Esophagus (tissue), 2 donors: ENCODE measurements at regions not wholly inside any gene's neighbourhood (a gene's known extent, or its start where the extent isn't known, plus 50 kb on each side); places are given as distances from the start of the nearest gene placed in this dataset.

Source experiments
- H3K27ac ChIP-seq, 2 donors: one replicate each; pipeline ENCODE4 v1.5.1; 2013; ENCODE audit warnings: low read depth in 2 of 2, mild to moderate bottlenecking in 2 of 2, inconsistent platforms in 1 of 2, low read length in 1 of 2, moderate library complexity in 1 of 2
- H3K27me3 ChIP-seq, 2 donors: one replicate each; pipeline ENCODE4 v1.6.1; 2013; ENCODE audit warnings: low read length in 2 of 2, control low read depth in 1 of 2, mild to moderate bottlenecking in 1 of 2; ENCODE audit not compliant: insufficient read depth in 2 of 2, control insufficient read depth in 1 of 2
- H3K36me3 ChIP-seq, 2 donors: one replicate each; pipeline ENCODE4 v1.6.1; 2013; ENCODE audit warnings: low read length in 1 of 2; ENCODE audit not compliant: control insufficient read depth in 2 of 2, insufficient read depth in 2 of 2
- H3K4me1 ChIP-seq, 2 donors: one replicate each; pipeline ENCODE4 v1.6.1; 2013; ENCODE audit warnings: low read length in 1 of 2; ENCODE audit not compliant: control insufficient read depth in 2 of 2, insufficient read depth in 2 of 2
- H3K4me3 ChIP-seq, 2 donors: one replicate each; pipeline ENCODE4 v1.5.1; 2013; ENCODE audit warnings: low read length in 2 of 2, mild to moderate bottlenecking in 2 of 2, low read depth in 1 of 2, moderate library complexity in 1 of 2
- H3K9me3 ChIP-seq, 2 donors: one replicate each; pipeline ENCODE4 v1.6.1; 2013; ENCODE audit warnings: mild to moderate bottlenecking in 2 of 2, low read depth in 1 of 2, low read length in 1 of 2, moderate library complexity in 1 of 2; ENCODE audit not compliant: control insufficient read depth in 2 of 2, insufficient read depth in 1 of 2
- WGBS, 2 donors: extraction: QIAGEN DNeasy Blood & Tissue Kit; methylation state at CpG; one replicate each; pipeline ENCODE4 v1.1.7; 2013; 5-methylcytosine and 5-hydroxymethylcytosine counted together
- donor health status: healthy with polysubstance abuse.
- donor health status: Bipolar disorder and iron deficiency.

- Histone ChIP-seq H3K27ac (no peak overlapping the region), H3K36me3 (no peaks in the 10 kb centered on the region), H3K9me3 (peaks cover 0 to 3% of the 10 kb centered on the region in 2 donors), H3K4me1 (no peaks in the 10 kb centered on the region), H3K27me3 (no peaks in the 10 kb centered on the region), H3K4me3 (no peak overlapping the region)
- 36 to 67% methylated on average over 2 of the region's 2 CpGs for WGBS, 2 donors
Observed at GRCh38 chr6:132058975-132059374, 107.8 kb upstream of the CCN2 start.

GRCh38 chr6:132054525-132054924 lies 103.4 kb upstream of the CCN2 start:
- peaks cover 0 to 3% of the 10 kb centered on the region in 2 donors for H3K9me3 ChIP-seq
- WGBS, 2 donors = 85 to 91% methylated on average over 3 of the region's 3 CpGs
- no peaks in the 10 kb centered on the region for H3K36me3 ChIP-seq
- H3K27me3 ChIP-seq = no peaks in the 10 kb centered on the region
- H3K27ac ChIP-seq = no peak overlapping the region
- H3K4me1 ChIP-seq = no peaks in the 10 kb centered on the region
- H3K4me3 ChIP-seq = no peak overlapping the region

GRCh38 chr6:132053511-132053910 lies 102.3 kb upstream of the CCN2 start:
- H3K4me1 ChIP-seq = no peaks in the 10 kb centered on the region
- no peak overlapping the region for H3K4me3 ChIP-seq
- no peaks in the 10 kb centered on the region for H3K27me3 ChIP-seq
- no peaks in the 10 kb centered on the region for H3K36me3 ChIP-seq
- H3K27ac ChIP-seq = no peak overlapping the region
- peaks cover 0 to 3% of the 10 kb centered on the region in 2 donors for H3K9me3 ChIP-seq
- WGBS, 2 donors = 66 to 76% methylated on average over 2 of the region's 2 CpGs

- no peaks in the 10 kb centered on the region for H3K27me3 ChIP-seq
- WGBS, 2 donors = 43 to 56% methylated on average over 1 of the region's 1 CpG
- H3K4me1 ChIP-seq = no peaks in the 10 kb centered on the region
- H3K4me3 ChIP-seq = no peak overlapping the region
- no peaks in the 10 kb centered on the region for H3K36me3 ChIP-seq
- no peaks in the 10 kb centered on the region for H3K9me3 ChIP-seq
- no peak overlapping the region for H3K27ac ChIP-seq
Observed at GRCh38 chr6:132052096-132052495, 100.9 kb upstream of the CCN2 start.

GRCh38 chr6:132045877-132046276 lies 94.7 kb upstream of the CCN2 start:
- H3K4me3 ChIP-seq = no peak overlapping the region
- no peaks in the 10 kb centered on the region for H3K4me1 ChIP-seq
- H3K9me3 ChIP-seq = peaks cover 0 to 3% of the 10 kb centered on the region in 2 donors
- H3K36me3 ChIP-seq = no peaks in the 10 kb centered on the region
- WGBS, 2 donors = 98 to 100% methylated on average over 1 of the region's 1 CpG
- no peak overlapping the region for H3K27ac ChIP-seq
- no peaks in the 10 kb centered on the region for H3K27me3 ChIP-seq

GRCh38 chr6:132043148-132043547 lies 92.0 kb upstream of the CCN2 start:
- Histone ChIP-seq H3K4me3 (no peak overlapping the region), H3K27me3 (no peaks in the 10 kb centered on the region), H3K9me3 (peaks cover 0 to 3% of the 10 kb centered on the region in 2 donors), H3K36me3 (no peaks in the 10 kb centered on the region), H3K27ac (no peak overlapping the region), H3K4me1 (no peaks in the 10 kb centered on the region)
- 75 to 91% methylated on average over 5 of the region's 5 CpGs for WGBS, 2 donors

- Histone ChIP-seq H3K27ac (no peak overlapping the region), H3K4me1 (no peaks in the 10 kb centered on the region), H3K27me3 (no peaks in the 10 kb centered on the region), H3K9me3 (peaks cover 0 to 3% of the 10 kb centered on the region in 2 donors), H3K4me3 (no peak overlapping the region), H3K36me3 (no peaks in the 10 kb centered on the region)
- WGBS, 2 donors = 91 to 93% methylated on average over 3 of the region's 3 CpGs
Observed at GRCh38 chr6:132041706-132042105, 90.5 kb upstream of the CCN2 start.

GRCh38 chr6:132028029-132028428 lies 76.9 kb upstream of the CCN2 start:
- 84 to 96% methylated on average over 1 of the region's 1 CpG for WGBS, 2 donors
- Histone ChIP-seq H3K27ac (no peak overlapping the region), H3K9me3 (no peaks in the 10 kb centered on the region), H3K27me3 (no peaks in the 10 kb centered on the region), H3K4me3 (no peak overlapping the region), H3K4me1 (no peaks in the 10 kb centered on the region), H3K36me3 (no peaks in the 10 kb centered on the region)

GRCh38 chr6:132025468-132025867 lies 74.3 kb upstream of the CCN2 start:
- Histone ChIP-seq H3K27me3 (no peaks in the 10 kb centered on the region), H3K36me3 (no peaks in the 10 kb centered on the region), H3K9me3 (no peaks in the 10 kb centered on the region), H3K4me3 (no peak overlapping the region), H3K4me1 (no peaks in the 10 kb centered on the region), H3K27ac (no peak overlapping the region)
- 88 to 94% methylated on average over 5 of the region's 5 CpGs for WGBS, 2 donors

- Histone ChIP-seq H3K9me3 (no peaks in the 10 kb centered on the region), H3K36me3 (no peaks in the 10 kb centered on the region), H3K4me1 (no peaks in the 10 kb centered on the region), H3K27ac (no peak overlapping the region), H3K4me3 (no peak overlapping the region), H3K27me3 (no peaks in the 10 kb centered on the region)
- WGBS, 2 donors = 89 to 95% methylated on average over 5 of the region's 5 CpGs
Observed at GRCh38 chr6:132023490-132023889, 72.3 kb upstream of the CCN2 start.
